CD14-positive monocyte (primary cell): ENCODE measurements at regions not wholly inside any gene's neighbourhood (a gene's known extent, or its start where the extent isn't known, plus 50 kb on each side); places are given as distances from the start of the nearest gene placed in this dataset.

ENCODE experiments used
- DNase-seq, 3 donors: peaks; one replicate each; pipeline ENCODE4 v3.0.0-alpha.2; 2011 to 2022
- H2AFZ ChIP-seq: 2 replicates; pipeline ENCODE4 v1.6.0; 2012; ENCODE audit warnings: mild to moderate bottlenecking, low read depth, low read length, inconsistent platforms; ENCODE audit not compliant: insufficient read depth, poor library complexity, severe bottlenecking
- H3K27ac ChIP-seq, 2 donors: 1 replicate in 1 of 2; 2 replicates in 1 of 2; pipeline ENCODE4 v1.5.1; 2012 to 2013; ENCODE audit warnings: low read length in 2 of 2, control low read depth in 1 of 2, inconsistent platforms in 1 of 2, low read depth in 1 of 2, mild to moderate bottlenecking in 1 of 2
- H3K27me3 ChIP-seq, 2 donors: one replicate each; pipeline versions ENCODE4 v1.6.0 to v1.6.1; 2011 to 2013; ENCODE audit warnings: low read length in 2 of 2; ENCODE audit not compliant: control insufficient read depth in 2 of 2, insufficient read depth in 2 of 2
- H3K36me3 ChIP-seq, 2 donors: replicated peaks in 1 of 2; 1 replicate in 1 of 2; 2 replicates in 1 of 2; pipeline versions ENCODE4 v1.5.1 to v1.6.1; 2012 to 2013; ENCODE audit warnings: low read length in 2 of 2, control low read depth in 1 of 2, inconsistent platforms in 1 of 2, mild to moderate bottlenecking in 1 of 2; ENCODE audit not compliant: insufficient read depth in 2 of 2, control insufficient read depth in 1 of 2
- H3K4me1 ChIP-seq, 2 donors: 1 replicate in 1 of 2; 2 replicates in 1 of 2; pipeline versions ENCODE4 v1.5.1 to v1.6.1; 2012 to 2013; ENCODE audit warnings: low read length in 2 of 2, control low read depth in 1 of 2, inconsistent platforms in 1 of 2, mild to moderate bottlenecking in 1 of 2, moderate library complexity in 1 of 2; ENCODE audit not compliant: insufficient read depth in 2 of 2, control insufficient read depth in 1 of 2
- H3K4me2 ChIP-seq: replicated peaks from 2 replicates; pipeline ENCODE3; 2012; ENCODE audit warnings: low read length, moderate library complexity, mild to moderate bottlenecking; ENCODE audit not compliant: poor library complexity, severe bottlenecking; ENCODE audit errors: extremely low read depth
- H3K4me3 ChIP-seq, 3 experiments: fragments of 200-600 bp in 1 of 3; sonication (generic) in 1 of 3; replicated peaks in 1 of 3; 1 replicate in 2 of 3; 2 replicates in 1 of 3; pipeline ENCODE4 v1.5.1; 2011 to 2013; ENCODE audit warnings: low read length in 3 of 3, mild to moderate bottlenecking in 3 of 3, control low read depth in 2 of 3, low read depth in 2 of 3, inconsistent platforms in 1 of 3, moderate library complexity in 1 of 3
- H3K79me2 ChIP-seq: 2 replicates; pipeline ENCODE4 v1.6.0; 2012; ENCODE audit warnings: mild to moderate bottlenecking, control low read depth, inconsistent platforms, low read length, moderate library complexity; ENCODE audit not compliant: insufficient read depth
- H3K9ac ChIP-seq: 2 replicates; pipeline ENCODE4 v1.6.0; 2017; ENCODE audit warnings: low read length, mild to moderate bottlenecking; ENCODE audit not compliant: insufficient read depth, poor library complexity, severe bottlenecking
- H3K9me3 ChIP-seq, 2 donors: replicated peaks in 1 of 2; 1 replicate in 1 of 2; 2 replicates in 1 of 2; pipeline versions ENCODE4 v1.5.1 to v1.6.1; 2012 to 2013; ENCODE audit warnings: low read length in 2 of 2, control low read depth in 1 of 2; ENCODE audit not compliant: control insufficient read depth in 1 of 2, insufficient read depth in 1 of 2
- H4K20me1 ChIP-seq: 2 replicates; pipeline ENCODE4 v1.6.0; 2012; ENCODE audit warnings: mild to moderate bottlenecking, low read length, control low read depth, moderate library complexity; ENCODE audit not compliant: insufficient read depth
- H3K27ac Mint-ChIP-seq, 7 donors: one replicate each; pipeline ENCODE4 v1.8.0; 2020; ENCODE audit warnings: mild to moderate bottlenecking in 7 of 7, mixed read lengths in 7 of 7, moderate library complexity in 6 of 7, inconsistent platforms in 2 of 7
- H3K27me3 Mint-ChIP-seq, 3 donors: one replicate each; pipeline ENCODE4 v1.8.0; 2021 to 2022; ENCODE audit warnings: low read depth in 3 of 3, mild to moderate bottlenecking in 3 of 3, mixed read lengths in 3 of 3, moderate library complexity in 3 of 3, inconsistent platforms in 1 of 3
- H3K36me3 Mint-ChIP-seq, 2 donors: one replicate each; pipeline ENCODE4 v1.8.0; 2020; ENCODE audit warnings: mixed read lengths in 2 of 2, inconsistent platforms in 1 of 2, mild to moderate bottlenecking in 1 of 2
- H3K4me1 Mint-ChIP-seq: one replicate; pipeline ENCODE4 v1.8.0; 2020; ENCODE audit warnings: mild to moderate bottlenecking, mixed read lengths
- H3K4me3 Mint-ChIP-seq, 2 donors: one replicate each; pipeline ENCODE4 v1.8.0; 2020; ENCODE audit warnings: mild to moderate bottlenecking in 2 of 2, mixed read lengths in 2 of 2, moderate library complexity in 1 of 2
- H3K9me3 Mint-ChIP-seq, 7 donors: one replicate each; pipeline ENCODE4 v1.8.0; 2020 to 2022; ENCODE audit warnings: mixed read lengths in 7 of 7, mild to moderate bottlenecking in 6 of 7, moderate library complexity in 6 of 7, inconsistent platforms in 2 of 7
- WGBS: methylation state at CpG from one replicate; pipeline ENCODE4 v1.1.5; 2013; ENCODE audit warnings: missing lambda C conversion rate; ENCODE audit not compliant: insufficient coverage; 5-methylcytosine and 5-hydroxymethylcytosine counted together
- intact Hi-C, 2 donors: fragments of 100-400 bp; cut with micrococcal nuclease; formaldehyde crosslinking; loops; one replicate each; pipeline versions ENCODE4 v1.15.0 to v1.15.1; 2023
- TF ChIP-seq, protein P1 (sequence below): fragments of 200-600 bp; IDR thresholded peaks from one replicate; pipeline ENCODE4 v1.8.0; 2022; ENCODE audit warnings: antibody characterized with exemption, mild to moderate bottlenecking

DNA sequence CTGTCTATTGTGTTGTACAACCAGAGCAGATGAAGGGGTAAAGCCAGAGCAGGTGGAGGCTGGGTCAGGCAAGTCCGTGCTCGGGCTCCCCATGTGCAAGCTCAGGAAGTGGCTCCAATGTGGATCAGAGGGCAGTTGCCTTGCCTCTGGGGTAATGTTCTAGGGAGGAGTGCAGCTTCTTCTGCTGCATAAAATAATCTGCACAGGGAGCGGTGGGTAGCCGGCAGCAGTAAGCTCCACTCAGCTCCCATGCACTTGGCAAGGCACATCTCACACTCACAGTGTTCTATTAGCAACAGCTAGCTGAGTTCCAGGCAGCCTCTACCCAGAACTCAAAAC lies 565.3 kb upstream of the SLITRK1 start:
- intact Hi-C loops = no loop called here
- no peak overlapping the region for H3K27ac Mint-ChIP-seq
- Histone ChIP-seq H3K79me2 (no peaks in the 10 kb centered on the region), H3K9me3 (peaks cover 23 to 25% of the 10 kb centered on the region in 2 donors), H3K4me3 (no peak overlapping the region), H3K27me3 (no peaks in the 10 kb centered on the region), H4K20me1 (no peaks in the 10 kb centered on the region), H2AFZ (no peak overlapping the region), H3K4me2 (no peak overlapping the region), H3K27ac (no peak overlapping the region), H3K36me3 (no peaks in the 10 kb centered on the region), H3K4me1 (no peaks in the 10 kb centered on the region), H3K9ac (no peak overlapping the region)
- H3K4me1 Mint-ChIP-seq = no peaks in the 10 kb centered on the region
- TF ChIP-seq, protein P1, sequence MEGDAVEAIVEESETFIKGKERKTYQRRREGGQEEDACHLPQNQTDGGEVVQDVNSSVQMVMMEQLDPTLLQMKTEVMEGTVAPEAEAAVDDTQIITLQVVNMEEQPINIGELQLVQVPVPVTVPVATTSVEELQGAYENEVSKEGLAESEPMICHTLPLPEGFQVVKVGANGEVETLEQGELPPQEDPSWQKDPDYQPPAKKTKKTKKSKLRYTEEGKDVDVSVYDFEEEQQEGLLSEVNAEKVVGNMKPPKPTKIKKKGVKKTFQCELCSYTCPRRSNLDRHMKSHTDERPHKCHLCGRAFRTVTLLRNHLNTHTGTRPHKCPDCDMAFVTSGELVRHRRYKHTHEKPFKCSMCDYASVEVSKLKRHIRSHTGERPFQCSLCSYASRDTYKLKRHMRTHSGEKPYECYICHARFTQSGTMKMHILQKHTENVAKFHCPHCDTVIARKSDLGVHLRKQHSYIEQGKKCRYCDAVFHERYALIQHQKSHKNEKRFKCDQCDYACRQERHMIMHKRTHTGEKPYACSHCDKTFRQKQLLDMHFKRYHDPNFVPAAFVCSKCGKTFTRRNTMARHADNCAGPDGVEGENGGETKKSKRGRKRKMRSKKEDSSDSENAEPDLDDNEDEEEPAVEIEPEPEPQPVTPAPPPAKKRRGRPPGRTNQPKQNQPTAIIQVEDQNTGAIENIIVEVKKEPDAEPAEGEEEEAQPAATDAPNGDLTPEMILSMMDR = no peak
- WGBS = 89% methylated on average over 4 of the region's 4 CpGs
- H3K27me3 Mint-ChIP-seq = no peaks in the 10 kb centered on the region
- peaks cover 4 to 22% (median 15%) of the 10 kb centered on the region in 7 donors for H3K9me3 Mint-ChIP-seq
- no peaks in the 10 kb centered on the region for H3K36me3 Mint-ChIP-seq
- no peak for DNase-seq
- H3K4me3 Mint-ChIP-seq = no peak overlapping the region

DNA sequence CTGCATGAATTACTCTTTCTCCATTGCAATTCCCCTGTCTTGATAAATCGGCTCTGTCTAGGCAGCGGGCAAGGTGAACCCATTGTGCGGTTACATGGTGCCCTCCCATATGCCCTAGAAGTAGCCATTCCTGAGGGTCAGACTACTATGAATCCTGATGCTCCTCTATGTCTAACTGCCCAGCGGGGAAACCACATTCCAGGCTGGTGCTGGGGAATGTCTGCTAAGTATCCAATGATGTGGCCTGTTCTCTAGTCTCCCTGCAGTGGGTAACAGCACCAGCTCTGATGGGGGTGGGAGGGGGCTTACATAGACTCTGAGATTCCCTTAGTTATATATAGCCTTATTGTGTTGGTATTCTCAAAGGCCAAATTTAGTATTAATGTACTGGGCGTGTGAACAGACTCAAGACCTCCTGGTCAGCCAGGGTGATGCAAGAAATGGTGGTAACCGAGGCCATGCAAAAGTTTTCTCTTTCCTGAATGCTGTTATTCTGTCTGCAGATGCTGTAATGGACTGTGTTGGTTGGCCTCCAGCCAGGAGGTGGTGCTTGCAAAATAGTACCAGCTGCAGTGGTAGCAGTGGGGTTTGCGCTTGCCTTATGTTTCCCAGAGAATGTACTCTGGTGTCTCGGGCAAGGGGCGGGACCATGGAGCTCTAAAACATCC lies 564.8 kb upstream of the SLITRK1 start:
- 87% methylated on average over 7 of the region's 9 CpGs for WGBS
- no peaks in the 10 kb centered on the region for H3K27me3 ChIP-seq
- Mint-ChIP-seq H3K4me3 (no peak overlapping the region), H3K36me3 (no peaks in the 10 kb centered on the region), H3K4me1 (no peaks in the 10 kb centered on the region), H3K27ac (no peak overlapping the region), H3K27me3 (no peaks in the 10 kb centered on the region), H3K9me3 (peaks cover 3 to 24% (median 15%) of the 10 kb centered on the region in 7 donors)
- no peaks in the 10 kb centered on the region for H4K20me1 ChIP-seq
- TF ChIP-seq, protein P1 = no peak
- H3K36me3 ChIP-seq = no peaks in the 10 kb centered on the region
- no peak overlapping the region for H3K9ac ChIP-seq
- H3K4me1 ChIP-seq = no peaks in the 10 kb centered on the region
- no peak for DNase-seq
- H3K4me2 ChIP-seq = no peak overlapping the region
- H3K4me3 ChIP-seq = no peak overlapping the region
- peaks cover 23 to 25% of the 10 kb centered on the region in 2 donors for H3K9me3 ChIP-seq
- H3K79me2 ChIP-seq = no peaks in the 10 kb centered on the region
- no peak overlapping the region for H3K27ac ChIP-seq
- intact Hi-C loops = no loop called here
- no peak overlapping the region for H2AFZ ChIP-seq
